SK-N-SH treated with all-trans-retinoic acid at 6 μM for 48 hours (cell line): ENCODE measurements at regions not wholly inside any gene's neighbourhood (a gene's known extent, or its start where the extent isn't known, plus 50 kb on each side); places are given as distances from the start of the nearest gene placed in this dataset.

Experiments used
- ATAC-seq: fragments of 200-7000 bp; cut with Tn5 transposase; 3 replicates; pipeline ENCODE4 v1.9.1; 2020; ENCODE audit warnings: mild to moderate bottlenecking, moderate library complexity
- ARNTL ChIP-seq: fragments of 450-650 bp; formaldehyde crosslinking; IDR thresholded peaks from 2 replicates; pipeline ENCODE4 v1.5.0; 2020; ENCODE audit warnings: low read depth, mild to moderate bottlenecking, moderate library complexity, borderline replicate concordance
- BACH2 ChIP-seq: fragments of 250-450 bp; sonication (Bioruptor Pico); IDR thresholded peaks from 2 replicates; pipeline ENCODE4 v1.9.0; 2021; ENCODE audit warnings: mild to moderate bottlenecking, borderline replicate concordance
- CSDC2 ChIP-seq: fragments of 250-450 bp; sonication (Bioruptor Pico); IDR thresholded peaks from 2 replicates; pipeline ENCODE4 v1.5.0; 2020; ENCODE audit warnings: mild to moderate bottlenecking, moderate library complexity
- ESRRG ChIP-seq: fragments of 250-450 bp; sonication (Bioruptor Pico); IDR thresholded peaks from 2 replicates; pipeline ENCODE4 v1.6.1; 2021; ENCODE audit warnings: mild to moderate bottlenecking
- GLIS3 ChIP-seq: fragments of 250-450 bp; sonication (Bioruptor Pico); IDR thresholded peaks from 2 replicates; pipeline ENCODE4 v1.5.0; 2020; ENCODE audit warnings: mild to moderate bottlenecking, moderate library complexity
- ISL1 ChIP-seq: fragments of 250-450 bp; sonication (Bioruptor Pico); IDR thresholded peaks from 2 replicates; pipeline ENCODE4 v2.1.2; 2022; ENCODE audit warnings: mild to moderate bottlenecking, moderate library complexity
- OSR1 ChIP-seq: fragments of 250-450 bp; sonication (Bioruptor Pico); IDR thresholded peaks from 2 replicates; pipeline ENCODE4 v1.8.0; 2022; ENCODE audit warnings: moderate library complexity, mild to moderate bottlenecking, inconsistent platforms
- PATZ1 ChIP-seq: fragments of 250-450 bp; sonication (Bioruptor Pico); IDR thresholded peaks from 2 replicates; pipeline ENCODE4 v1.8.0; 2020; ENCODE audit warnings: mild to moderate bottlenecking, moderate library complexity, borderline replicate concordance
- PPARA ChIP-seq: fragments of 250-450 bp; sonication (Bioruptor Pico); IDR thresholded peaks from 2 replicates; pipeline ENCODE4 v1.5.0; 2020; ENCODE audit warnings: mild to moderate bottlenecking, borderline replicate concordance
- RARB ChIP-seq: fragments of 250-450 bp; sonication (Bioruptor Pico); IDR thresholded peaks from 2 replicates; pipeline ENCODE4 v1.8.0; 2021; ENCODE audit warnings: mild to moderate bottlenecking, moderate library complexity
- SNAI2 ChIP-seq: fragments of 250-450 bp; sonication (Bioruptor Pico); IDR thresholded peaks from 2 replicates; pipeline ENCODE4 v1.5.0; 2020; ENCODE audit warnings: mild to moderate bottlenecking, moderate library complexity
- TCF4 ChIP-seq: fragments of 250-450 bp; sonication (Bioruptor Pico); IDR thresholded peaks from 2 replicates; pipeline ENCODE4 v1.8.0; 2021; ENCODE audit warnings: mild to moderate bottlenecking, moderate library complexity, borderline replicate concordance
- TOX ChIP-seq: fragments of 250-450 bp; sonication (Bioruptor Pico); IDR thresholded peaks from 2 replicates; pipeline ENCODE4 v1.8.0; 2021; ENCODE audit warnings: mild to moderate bottlenecking, moderate library complexity, borderline replicate concordance
- TSHZ2 ChIP-seq: fragments of 250-450 bp; sonication (Bioruptor Pico); IDR thresholded peaks from 2 replicates; pipeline ENCODE4 v1.5.0; 2020; ENCODE audit warnings: mild to moderate bottlenecking, moderate library complexity
- ZC3H10 ChIP-seq: fragments of 250-450 bp; sonication (Bioruptor Pico); IDR thresholded peaks from 2 replicates; pipeline ENCODE4 v1.5.1; 2021; ENCODE audit warnings: mild to moderate bottlenecking, moderate library complexity
- ZFP3 ChIP-seq: fragments of 250-450 bp; sonication (Bioruptor Pico); IDR thresholded peaks from 2 replicates; pipeline ENCODE4 v1.5.0; 2020; ENCODE audit warnings: mild to moderate bottlenecking, moderate library complexity
- ZFP30 ChIP-seq: fragments of 450-650 bp; formaldehyde crosslinking; IDR thresholded peaks from 2 replicates; pipeline ENCODE4 v1.5.0; 2022; ENCODE audit warnings: mild to moderate bottlenecking, moderate library complexity
- ZNF565 ChIP-seq: fragments of 450-650 bp; formaldehyde crosslinking; conservative IDR thresholded peaks from 2 replicates; pipeline ENCODE4 v1.5.0; 2020; ENCODE audit warnings: low read depth, mild to moderate bottlenecking, moderate library complexity
- ZNF70 ChIP-seq: fragments of 450-650 bp; formaldehyde crosslinking; IDR thresholded peaks from 2 replicates; pipeline ENCODE4 v1.5.0; 2020; ENCODE audit warnings: mild to moderate bottlenecking, moderate library complexity
- ZNF8 ChIP-seq: fragments of 450-650 bp; formaldehyde crosslinking; IDR thresholded peaks from 2 replicates; pipeline ENCODE4 v1.5.0; 2020; ENCODE audit warnings: mild to moderate bottlenecking, moderate library complexity
- TF ChIP-seq, protein P1 (sequence below): fragments of 250-450 bp; sonication (Bioruptor Pico); IDR thresholded peaks from 2 replicates; pipeline ENCODE4 v1.5.1; 2021; ENCODE audit warnings: mild to moderate bottlenecking, moderate library complexity
- TF ChIP-seq, protein P2 (sequence below): fragments of 250-450 bp; sonication (Bioruptor Pico); IDR thresholded peaks from 2 replicates; pipeline ENCODE4 v1.8.0; 2021; ENCODE audit warnings: low read depth, mild to moderate bottlenecking, moderate library complexity, borderline replicate concordance

GRCh38 chr14:98458702-98459101, 813.3 kb downstream of the BCL11B start:
- no peak for ATAC-seq
- TF ChIP-seq ZFP30 (CRISPR knock-in tag) (no peak), ISL1 (no peak), ZC3H10 (CRISPR knock-in tag) (no peak), ZFP3 (CRISPR knock-in tag) (no peak), RARB (CRISPR knock-in tag) (no peak), CSDC2 (CRISPR knock-in tag) (no peak), BACH2 (CRISPR knock-in tag) (no peak), ZNF8 (CRISPR knock-in tag) (no peak), OSR1 (CRISPR knock-in tag) (no peak), SNAI2 (CRISPR knock-in tag) (no peak), ARNTL (CRISPR knock-in tag) (no peak), TCF4 (CRISPR knock-in tag) (no peak), PATZ1 (CRISPR knock-in tag) (no peak)
- TF ChIP-seq, protein P1, sequence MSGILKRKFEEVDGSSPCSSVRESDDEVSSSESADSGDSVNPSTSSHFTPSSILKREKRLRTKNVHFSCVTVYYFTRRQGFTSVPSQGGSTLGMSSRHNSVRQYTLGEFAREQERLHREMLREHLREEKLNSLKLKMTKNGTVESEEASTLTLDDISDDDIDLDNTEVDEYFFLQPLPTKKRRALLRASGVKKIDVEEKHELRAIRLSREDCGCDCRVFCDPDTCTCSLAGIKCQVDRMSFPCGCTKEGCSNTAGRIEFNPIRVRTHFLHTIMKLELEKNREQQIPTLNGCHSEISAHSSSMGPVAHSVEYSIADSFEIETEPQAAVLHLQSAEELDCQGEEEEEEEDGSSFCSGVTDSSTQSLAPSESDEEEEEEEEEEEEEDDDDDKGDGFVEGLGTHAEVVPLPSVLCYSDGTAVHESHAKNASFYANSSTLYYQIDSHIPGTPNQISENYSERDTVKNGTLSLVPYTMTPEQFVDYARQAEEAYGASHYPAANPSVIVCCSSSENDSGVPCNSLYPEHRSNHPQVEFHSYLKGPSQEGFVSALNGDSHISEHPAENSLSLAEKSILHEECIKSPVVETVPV (CRISPR knock-in tag), result no peak
- TF ChIP-seq, protein P2, sequence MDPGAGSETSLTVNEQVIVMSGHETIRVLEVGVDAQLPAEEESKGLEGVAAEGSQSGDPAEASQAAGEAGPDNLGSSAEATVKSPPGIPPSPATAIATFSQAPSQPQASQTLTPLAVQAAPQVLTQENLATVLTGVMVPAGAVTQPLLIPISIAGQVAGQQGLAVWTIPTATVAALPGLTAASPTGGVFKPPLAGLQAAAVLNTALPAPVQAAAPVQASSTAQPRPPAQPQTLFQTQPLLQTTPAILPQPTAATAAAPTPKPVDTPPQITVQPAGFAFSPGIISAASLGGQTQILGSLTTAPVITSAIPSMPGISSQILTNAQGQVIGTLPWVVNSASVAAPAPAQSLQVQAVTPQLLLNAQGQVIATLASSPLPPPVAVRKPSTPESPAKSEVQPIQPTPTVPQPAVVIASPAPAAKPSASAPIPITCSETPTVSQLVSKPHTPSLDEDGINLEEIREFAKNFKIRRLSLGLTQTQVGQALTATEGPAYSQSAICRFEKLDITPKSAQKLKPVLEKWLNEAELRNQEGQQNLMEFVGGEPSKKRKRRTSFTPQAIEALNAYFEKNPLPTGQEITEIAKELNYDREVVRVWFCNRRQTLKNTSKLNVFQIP (CRISPR knock-in tag), result no peak

- no peak for ATAC-seq
- TF ChIP-seq ESRRG (CRISPR knock-in tag), result no peak
- no peak for TF ChIP-seq ZNF565 (CRISPR knock-in tag)
- no peak for TF ChIP-seq GLIS3
- no peak for TF ChIP-seq OSR1 (CRISPR knock-in tag)
- TF ChIP-seq TOX (CRISPR knock-in tag), result no peak
- TF ChIP-seq, protein P2 (CRISPR knock-in tag), result no peak
Measured at GRCh38 chr14:98462908-98463307, 809.1 kb downstream of the BCL11B start.

- TF ChIP-seq ZNF565 (CRISPR knock-in tag), result no peak
- TF ChIP-seq PPARA, result no peak
- no peak for TF ChIP-seq ISL1
- TF ChIP-seq PATZ1 (CRISPR knock-in tag), result no peak
- no peak for TF ChIP-seq RARB (CRISPR knock-in tag)
- no peak for TF ChIP-seq TSHZ2 (CRISPR knock-in tag)
- no peak for TF ChIP-seq ZFP30 (CRISPR knock-in tag)
- TF ChIP-seq ESRRG (CRISPR knock-in tag), result no peak
- TF ChIP-seq ZNF70, result no peak
- TF ChIP-seq SNAI2 (CRISPR knock-in tag), result no peak
- no peak for TF ChIP-seq ARNTL (CRISPR knock-in tag)
- TF ChIP-seq OSR1 (CRISPR knock-in tag), result no peak
- no peak for TF ChIP-seq TCF4 (CRISPR knock-in tag)
- TF ChIP-seq ZNF8 (CRISPR knock-in tag), result no peak
- no peak for TF ChIP-seq BACH2 (CRISPR knock-in tag)
- TF ChIP-seq GLIS3, result no peak
- TF ChIP-seq, protein P1 (CRISPR knock-in tag), result no peak
- TF ChIP-seq, protein P2 (CRISPR knock-in tag), result no peak
- no peak for TF ChIP-seq ZFP3 (CRISPR knock-in tag)
- no peak for ATAC-seq
Measured at GRCh38 chr14:98466807-98467206, 805.2 kb downstream of the BCL11B start.
